Astrocyte of the cerebellum (primary cell): ENCODE measurements at regions not wholly inside any gene's neighbourhood (a gene's known extent, or its start where the extent isn't known, plus 50 kb on each side); places are given as distances from the start of the nearest gene placed in this dataset.

Source experiments
- DNase-seq: peaks from one replicate; pipeline ENCODE4 v3.0.0-alpha.2; 2011; ENCODE audit warnings: low read depth
- H3K4me3 ChIP-seq: 2 replicates; pipeline ENCODE4 v1.5.1; 2011; ENCODE audit warnings: mild to moderate bottlenecking, low read depth, low read length, moderate library complexity
- in situ Hi-C: cut with HindIII; loops from 2 replicates; pipeline ENCODE4 v1.10.0; 2017; ENCODE audit warnings: low sequenced_read_pairs
- TF ChIP-seq, protein P1 (sequence below): IDR thresholded peaks from 2 replicates; pipeline ENCODE4 v1.5.1; 2012; ENCODE audit warnings: low read length, low read depth, moderate library complexity, mild to moderate bottlenecking; ENCODE audit errors: missing control alignments

DNA sequence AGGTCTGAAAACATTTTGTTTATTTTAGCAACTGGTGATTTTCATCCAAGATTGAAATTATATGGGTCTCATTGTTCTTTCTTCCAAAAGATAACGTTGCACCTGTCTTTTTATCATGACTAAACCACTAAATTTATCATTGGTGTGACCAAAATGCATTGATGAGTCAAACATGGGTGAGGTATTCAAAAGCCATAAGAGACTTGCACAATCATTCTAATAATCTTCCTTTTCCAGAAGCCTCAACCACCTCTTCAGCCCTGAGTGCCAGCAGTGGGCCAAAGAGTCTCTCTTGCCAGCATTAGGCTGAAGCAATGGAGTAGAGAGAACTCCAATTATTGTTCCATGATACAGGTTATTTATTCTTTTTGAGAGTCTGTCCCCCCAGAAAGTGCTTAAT is 198.9 kb downstream of the LURAP1L start:
- no peak for DNase-seq
- in situ Hi-C loops: no loop called here
- TF ChIP-seq, protein P1, sequence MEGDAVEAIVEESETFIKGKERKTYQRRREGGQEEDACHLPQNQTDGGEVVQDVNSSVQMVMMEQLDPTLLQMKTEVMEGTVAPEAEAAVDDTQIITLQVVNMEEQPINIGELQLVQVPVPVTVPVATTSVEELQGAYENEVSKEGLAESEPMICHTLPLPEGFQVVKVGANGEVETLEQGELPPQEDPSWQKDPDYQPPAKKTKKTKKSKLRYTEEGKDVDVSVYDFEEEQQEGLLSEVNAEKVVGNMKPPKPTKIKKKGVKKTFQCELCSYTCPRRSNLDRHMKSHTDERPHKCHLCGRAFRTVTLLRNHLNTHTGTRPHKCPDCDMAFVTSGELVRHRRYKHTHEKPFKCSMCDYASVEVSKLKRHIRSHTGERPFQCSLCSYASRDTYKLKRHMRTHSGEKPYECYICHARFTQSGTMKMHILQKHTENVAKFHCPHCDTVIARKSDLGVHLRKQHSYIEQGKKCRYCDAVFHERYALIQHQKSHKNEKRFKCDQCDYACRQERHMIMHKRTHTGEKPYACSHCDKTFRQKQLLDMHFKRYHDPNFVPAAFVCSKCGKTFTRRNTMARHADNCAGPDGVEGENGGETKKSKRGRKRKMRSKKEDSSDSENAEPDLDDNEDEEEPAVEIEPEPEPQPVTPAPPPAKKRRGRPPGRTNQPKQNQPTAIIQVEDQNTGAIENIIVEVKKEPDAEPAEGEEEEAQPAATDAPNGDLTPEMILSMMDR: no peak
- H3K4me3 ChIP-seq: no peak overlapping the region

DNA sequence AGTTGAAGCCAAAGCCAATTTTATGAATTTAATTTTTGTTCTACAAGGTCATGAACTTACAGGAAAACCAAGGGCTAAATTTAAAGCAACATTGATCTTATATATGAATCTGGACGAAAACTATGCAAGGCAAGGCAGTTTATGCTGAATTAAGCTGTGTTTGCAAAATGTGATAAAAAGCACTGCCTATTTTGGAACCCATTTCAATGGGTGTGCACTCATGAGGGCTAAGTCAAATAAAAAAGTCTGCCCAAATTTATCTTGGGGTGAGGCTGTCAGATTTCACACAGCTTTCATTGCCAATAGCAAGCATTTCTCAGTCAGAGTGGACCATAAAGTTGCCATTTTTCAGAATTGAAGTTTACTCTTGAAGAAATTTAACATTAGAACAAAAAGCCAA is 199.9 kb downstream of the LURAP1L start:
- in situ Hi-C loops: no loop called here

DNA sequence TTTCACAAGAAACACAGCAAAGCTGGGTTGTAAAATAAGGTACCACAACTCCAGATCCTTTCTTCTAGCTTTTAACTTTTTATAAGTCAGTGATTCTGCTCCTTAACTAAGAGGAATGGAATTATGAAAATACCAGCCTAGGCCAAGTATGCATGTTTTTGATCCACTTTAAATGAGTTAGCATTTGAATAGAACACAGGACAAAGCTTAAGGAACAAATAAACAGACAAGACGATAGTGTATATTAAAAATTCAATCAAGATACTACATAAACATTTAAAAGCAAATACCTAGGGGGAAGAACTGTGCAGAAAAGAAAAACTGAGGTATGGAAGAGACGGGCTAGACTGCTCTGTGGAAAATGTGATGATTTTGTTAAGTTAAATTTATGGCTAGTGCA is 200.7 kb downstream of the LURAP1L start:
- TF ChIP-seq, protein P1: no peak
- no peak for DNase-seq
- in situ Hi-C loops: no loop called here
- H3K4me3 ChIP-seq: no peak overlapping the region

More for the DNA sequence above, 199.9 kb downstream of the LURAP1L start:
- H3K4me3 ChIP-seq: no peak overlapping the region
- TF ChIP-seq, protein P1: no peak
- no peak for DNase-seq

DNA sequence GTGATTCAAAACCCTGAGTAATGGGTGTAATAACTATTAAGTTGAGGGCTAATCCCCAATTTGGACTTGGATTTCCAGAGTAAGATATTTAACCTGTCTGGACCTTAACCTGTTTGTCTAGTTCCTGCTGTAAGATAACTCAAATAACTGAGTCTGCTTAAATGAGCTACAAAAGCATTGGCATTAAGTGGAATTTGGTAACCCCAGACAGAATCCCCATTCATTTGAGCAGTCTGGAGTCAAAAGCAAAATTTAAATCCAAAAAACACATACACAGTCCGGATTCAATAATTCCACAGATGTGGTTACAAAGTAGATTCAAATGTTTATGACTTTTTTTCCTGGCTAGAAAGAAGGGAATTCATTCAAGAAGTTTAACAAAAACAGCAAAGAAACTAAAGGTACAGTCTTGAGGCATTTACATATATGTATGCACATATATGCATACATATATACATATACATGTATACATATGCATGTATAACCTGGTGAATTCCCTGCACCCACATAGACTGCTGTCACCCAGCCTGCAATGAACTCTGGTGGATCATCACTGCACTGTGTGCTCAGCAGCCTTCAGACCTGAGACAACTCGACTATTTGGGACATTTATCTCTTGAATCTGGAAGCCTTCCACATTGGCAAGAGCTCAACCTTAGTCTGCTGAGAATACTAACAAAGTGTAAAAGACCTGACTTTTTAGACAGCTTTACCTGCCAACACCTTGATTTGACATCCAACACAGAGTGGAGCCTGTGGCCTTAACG is 205.4 kb downstream of the LURAP1L start:
- no peak for DNase-seq
- in situ Hi-C loops: no loop called here
- TF ChIP-seq, protein P1: no peak
- H3K4me3 ChIP-seq: no peak overlapping the region

DNA sequence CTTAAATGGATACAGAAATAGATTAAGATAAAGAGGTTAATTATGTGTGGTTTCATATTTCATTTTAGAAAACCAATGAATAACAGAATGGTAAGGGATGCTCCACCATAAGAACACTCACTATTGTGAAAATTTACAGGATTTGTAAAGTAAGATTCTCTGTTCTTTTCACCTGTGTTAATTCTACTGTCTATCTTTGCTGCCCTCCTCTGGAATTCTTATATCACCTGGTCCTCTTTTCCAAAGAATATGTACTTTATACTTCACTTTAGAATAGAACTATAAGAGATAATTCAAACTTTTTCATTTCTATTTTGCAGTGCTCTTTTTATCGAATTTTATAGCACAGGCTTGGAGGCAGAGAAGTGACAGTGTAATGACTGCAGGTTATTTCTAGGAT is 213.4 kb downstream of the LURAP1L start:
- no peak for DNase-seq
- no peak overlapping the region for H3K4me3 ChIP-seq
- in situ Hi-C loops: no loop called here
- TF ChIP-seq, protein P1: no peak

DNA sequence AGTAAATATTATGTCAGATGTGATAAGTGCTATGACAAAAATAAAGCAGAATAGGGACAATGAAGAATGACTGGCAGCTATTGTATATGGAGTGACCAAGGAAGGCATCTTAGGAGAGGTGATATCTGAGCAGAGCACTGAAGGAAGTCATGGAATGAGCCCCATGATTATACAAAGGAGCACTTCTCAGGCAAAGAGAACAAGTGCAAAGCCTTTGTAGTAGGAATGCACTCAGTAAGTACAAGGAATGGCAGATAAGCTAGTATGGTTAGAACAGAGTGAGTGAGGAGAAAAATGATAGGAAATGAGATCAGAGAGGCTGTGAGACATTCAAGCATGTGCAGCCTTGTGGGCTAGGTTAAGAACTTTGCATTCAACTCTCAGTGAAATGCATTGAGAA is 214.8 kb downstream of the LURAP1L start:
- DNase-seq: no peak
- in situ Hi-C loops: no loop called here
- TF ChIP-seq, protein P1: no peak

More for the DNA sequence above, 214.8 kb downstream of the LURAP1L start:
- no peak overlapping the region for H3K4me3 ChIP-seq
